Esophagus muscularis mucosa (tissue), 4 donors: ENCODE measurements at regions not wholly inside any gene's neighbourhood (a gene's known extent, or its start where the extent isn't known, plus 50 kb on each side); places are given as distances from the start of the nearest gene placed in this dataset.

Source experiments
- EP300 ChIP-seq: sonication (generic); formaldehyde crosslinking; IDR thresholded peaks from one replicate; pipeline ENCODE4 v1.6.1; 2017; ENCODE audit warnings: antibody characterized with exemption
- POLR2A ChIP-seq: fragments of 450-650 bp; IDR thresholded peaks from one replicate; pipeline ENCODE4 v1.6.1; 2017; ENCODE audit warnings: antibody characterized with exemption, moderate library complexity, mild to moderate bottlenecking, low read depth
- POLR2AphosphoS5 ChIP-seq, 2 donors: sonication (generic); formaldehyde crosslinking; IDR thresholded peaks; one replicate each; pipeline ENCODE4 v1.6.1; 2017; ENCODE audit warnings: antibody characterized with exemption in 2 of 2
- TF ChIP-seq, protein P1 (sequence below), 3 experiments: fragments of 200-600 bp in 2 of 3; fragments of 450-650 bp in 1 of 3; sonication (generic) in 2 of 3; IDR thresholded peaks; one replicate each; pipeline ENCODE4 v1.5.1; 2017 to 2019; ENCODE audit warnings: antibody characterized with exemption in 3 of 3, mild to moderate bottlenecking in 2 of 3, moderate library complexity in 1 of 3

DNA sequence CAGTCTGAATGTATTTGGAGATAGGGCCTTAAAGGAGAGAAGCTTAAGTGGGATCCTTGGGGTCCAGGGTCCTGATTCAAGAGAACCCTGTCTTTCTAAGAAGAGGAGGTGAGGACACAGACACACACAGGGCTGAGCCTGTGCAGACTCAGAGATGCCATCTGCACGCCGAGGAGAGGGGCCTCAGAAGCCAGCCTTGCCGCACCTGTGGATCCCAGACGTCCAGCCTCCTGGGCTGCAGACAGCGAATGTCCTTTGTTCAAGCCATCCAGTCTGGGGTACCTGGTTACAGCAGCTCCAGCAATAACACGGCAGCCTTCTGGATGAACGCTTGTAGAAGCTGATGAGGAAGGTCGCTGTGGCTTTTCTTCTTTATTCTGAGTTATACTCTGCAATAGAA is 1086.1 kb downstream of the BRD1 start:
- TF ChIP-seq, protein P1, sequence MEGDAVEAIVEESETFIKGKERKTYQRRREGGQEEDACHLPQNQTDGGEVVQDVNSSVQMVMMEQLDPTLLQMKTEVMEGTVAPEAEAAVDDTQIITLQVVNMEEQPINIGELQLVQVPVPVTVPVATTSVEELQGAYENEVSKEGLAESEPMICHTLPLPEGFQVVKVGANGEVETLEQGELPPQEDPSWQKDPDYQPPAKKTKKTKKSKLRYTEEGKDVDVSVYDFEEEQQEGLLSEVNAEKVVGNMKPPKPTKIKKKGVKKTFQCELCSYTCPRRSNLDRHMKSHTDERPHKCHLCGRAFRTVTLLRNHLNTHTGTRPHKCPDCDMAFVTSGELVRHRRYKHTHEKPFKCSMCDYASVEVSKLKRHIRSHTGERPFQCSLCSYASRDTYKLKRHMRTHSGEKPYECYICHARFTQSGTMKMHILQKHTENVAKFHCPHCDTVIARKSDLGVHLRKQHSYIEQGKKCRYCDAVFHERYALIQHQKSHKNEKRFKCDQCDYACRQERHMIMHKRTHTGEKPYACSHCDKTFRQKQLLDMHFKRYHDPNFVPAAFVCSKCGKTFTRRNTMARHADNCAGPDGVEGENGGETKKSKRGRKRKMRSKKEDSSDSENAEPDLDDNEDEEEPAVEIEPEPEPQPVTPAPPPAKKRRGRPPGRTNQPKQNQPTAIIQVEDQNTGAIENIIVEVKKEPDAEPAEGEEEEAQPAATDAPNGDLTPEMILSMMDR (IDR thresholded peaks at IDR 0.05) = no peak
- no peak for TF ChIP-seq POLR2A
- no peak for TF ChIP-seq POLR2AphosphoS5 (IDR thresholded peaks at IDR 0.05)
- TF ChIP-seq EP300 = no peak
